HCT116 (cell line): ENCODE measurements at regions not wholly inside any gene's neighbourhood (a gene's known extent, or its start where the extent isn't known, plus 50 kb on each side); places are given as distances from the start of the nearest gene placed in this dataset.

Source experiments
- ATAC-seq: fragments of 200-7000 bp; cut with Tn5 transposase; 2 replicates; pipeline ENCODE4 v1.9.1; 2020; ENCODE audit warnings: mild to moderate bottlenecking, moderate library complexity
- BruUV-seq: library from RNA; stranded (reverse); fragments of 400-500 nt; replicated peaks from 2 replicates; lab custom pipeline; 2021; lab: Mats Ljungman, UMichigan
- CTCF ChIA-PET: fragments of 300-600 bp; sonication (Branson Sonifier 250); formaldehyde crosslinking; loops from one replicate; lab custom pipeline; 2021; ENCODE audit warnings: antibody characterized with exemption; lab: Charles Lee
- POLR2A ChIA-PET: fragments of 300-600, 350-600 bp; sonication (Branson Sonifier 250); formaldehyde crosslinking; loops from one replicate; lab custom pipeline; 2021; ENCODE audit warnings: antibody characterized with exemption; lab: Charles Lee
- RAD21 ChIA-PET, 2 experiments: fragments of 300-600 bp; sonication (Branson Sonifier 250); formaldehyde crosslinking; loops; one replicate each; lab custom pipeline; 2023; ENCODE audit warnings: low total read pairs in 2 of 2; ENCODE audit not compliant: uncharacterized antibody in 2 of 2, unreplicated experiment in 2 of 2, low non-redundant PET in 1 of 2; lab: Charles Lee
- DNase-seq: peaks from one replicate; pipeline ENCODE4 v3.0.0-alpha.2; 2010; ENCODE audit warnings: low read depth, low spot score
- H2AFZ ChIP-seq: fragments of 200-600 bp; shearing (Covaris generic), sonication (generic); 2 replicates; pipeline ENCODE4 v1.6.1; 2017; ENCODE audit warnings: low read depth, mixed run types, mixed read lengths, antibody characterized with exemption, low read length; ENCODE audit not compliant: poor library complexity, severe bottlenecking
- H3K27ac ChIP-seq: 2 replicates; pipeline ENCODE4 v1.5.1; 2012; ENCODE audit warnings: low read depth, low read length
- H3K27me3 ChIP-seq: fragments of 200-600 bp; sonication (generic); 2 replicates; pipeline ENCODE4 v1.6.1; 2016; ENCODE audit warnings: mixed run types, low read length, mixed read lengths; ENCODE audit not compliant: insufficient read depth
- H3K36me3 ChIP-seq, 2 experiments: fragments of 200-500 bp in 1 of 2; fragments of 200-600 bp in 1 of 2; sonication (Bioruptor generic) in 1 of 2; sonication (generic) in 1 of 2; 2 replicates each; pipeline versions ENCODE4 v1.5.1 to v1.6.1; 2014 to 2016; ENCODE audit warnings: low read length in 2 of 2, inconsistent platforms in 1 of 2, mixed read lengths in 1 of 2, mixed run types in 1 of 2; ENCODE audit not compliant: insufficient read depth in 2 of 2, control insufficient read depth in 1 of 2
- H3K4me1 ChIP-seq, 2 experiments: fragments of 200-600 bp in 1 of 2; sonication (generic) in 1 of 2; 2 replicates each; pipeline versions ENCODE4 v1.5.1 to v1.6.1; 2012 to 2017; ENCODE audit warnings: low read length in 2 of 2, inconsistent platforms in 1 of 2, mild to moderate bottlenecking in 1 of 2, mixed read lengths in 1 of 2, mixed run types in 1 of 2, moderate library complexity in 1 of 2; ENCODE audit not compliant: insufficient read depth in 2 of 2, control insufficient read depth in 1 of 2
- H3K4me2 ChIP-seq: fragments of 200-600 bp; sonication (generic); 2 replicates; pipeline ENCODE4 v1.6.1; 2017; ENCODE audit warnings: mixed run types, low read length, mixed read lengths
- H3K4me3 ChIP-seq, 2 experiments: fragments of 200-600 bp in 1 of 2; sonication (generic) in 1 of 2; replicated peaks in 1 of 2; 2 replicates each; pipeline ENCODE4 v1.5.1; 2011 to 2016; ENCODE audit warnings: low read length in 2 of 2, control low read depth in 1 of 2, low read depth in 1 of 2, mild to moderate bottlenecking in 1 of 2, mixed read lengths in 1 of 2, mixed run types in 1 of 2
- H3K79me2 ChIP-seq: fragments of 200-600 bp; sonication (generic); 2 replicates; pipeline ENCODE4 v1.6.1; 2017; ENCODE audit warnings: mild to moderate bottlenecking, mixed run types, low read length, moderate library complexity, mixed read lengths; ENCODE audit not compliant: insufficient read depth
- H3K9ac ChIP-seq: fragments of 200-600 bp; sonication (generic); 2 replicates; pipeline ENCODE4 v1.6.1; 2016; ENCODE audit warnings: low read length, mixed read lengths
- H3K9me2 ChIP-seq: fragments of 200-600 bp; sonication (generic), shearing (Covaris generic); 2 replicates; pipeline ENCODE4 v1.6.1; 2017; ENCODE audit warnings: mixed run types, mild to moderate bottlenecking, moderate library complexity; ENCODE audit not compliant: insufficient read depth
- H3K9me3 ChIP-seq, 2 experiments: fragments of 200-500 bp in 1 of 2; fragments of 200-600 bp in 1 of 2; sonication (Bioruptor generic) in 1 of 2; sonication (generic) in 1 of 2; 2 replicates each; pipeline ENCODE4 v1.6.1; 2014 to 2017; ENCODE audit warnings: low read length in 2 of 2, mixed read lengths in 2 of 2, inconsistent platforms in 1 of 2, low read depth in 1 of 2, mild to moderate bottlenecking in 1 of 2, mixed run types in 1 of 2, moderate library complexity in 1 of 2; ENCODE audit not compliant: control insufficient read depth in 1 of 2, insufficient read depth in 1 of 2
- H4K20me1 ChIP-seq: fragments of 200-600 bp; sonication (generic), shearing (Covaris generic); 2 replicates; pipeline ENCODE4 v1.6.1; 2017; ENCODE audit warnings: mixed run types, mild to moderate bottlenecking, moderate library complexity; ENCODE audit not compliant: insufficient read depth
- CBX3 ChIP-seq: IDR thresholded peaks from 2 replicates; pipeline ENCODE4 v1.6.1; 2012; ENCODE audit warnings: low read depth
- CTCF ChIP-seq, 3 experiments: fragments of 200-600 bp in 1 of 3; sonication (generic) in 1 of 3; IDR thresholded peaks in 2 of 3; conservative IDR thresholded peaks in 1 of 3; 2 replicates each; pipeline ENCODE4 v1.5.1; 2012 to 2017; ENCODE audit warnings: low read depth in 2 of 3, low read length in 2 of 3, antibody characterized with exemption in 1 of 3, borderline replicate concordance in 1 of 3, control low read depth in 1 of 3, mild to moderate bottlenecking in 1 of 3, mixed read lengths in 1 of 3, mixed run types in 1 of 3, moderate library complexity in 1 of 3; ENCODE audit not compliant: insufficient read depth in 1 of 3
- EGR1 ChIP-seq: IDR thresholded peaks from 2 replicates; pipeline ENCODE4 v1.6.1; 2012; ENCODE audit warnings: low read depth
- ELF1 ChIP-seq: IDR thresholded peaks from 2 replicates; pipeline ENCODE4 v1.6.1; 2012; ENCODE audit warnings: low read depth, borderline replicate concordance
- EZH2phosphoT487 ChIP-seq: fragments of 200-600 bp; IDR thresholded peaks from 2 replicates; pipeline ENCODE4 v1.6.1; 2018; ENCODE audit warnings: antibody characterized with exemption, borderline replicate concordance
- FOSL1 ChIP-seq: IDR thresholded peaks from 2 replicates; pipeline ENCODE4 v1.6.1; 2012; ENCODE audit warnings: low read depth
- MAX ChIP-seq: IDR thresholded peaks from 2 replicates; pipeline ENCODE4 v1.6.1; 2012
- POLR2A ChIP-seq: IDR thresholded peaks from 2 replicates; pipeline ENCODE4 v1.7.0; 2011; ENCODE audit warnings: borderline replicate concordance; ENCODE audit not compliant: insufficient read depth, insufficient read length; ENCODE audit errors: extremely low read depth
- SP1 ChIP-seq: IDR thresholded peaks from 2 replicates; pipeline ENCODE4 v1.6.1; 2012; ENCODE audit warnings: low read depth
- SRF ChIP-seq: IDR thresholded peaks from 2 replicates; pipeline ENCODE4 v1.6.1; 2012; ENCODE audit warnings: low read depth
- TCF7L2 ChIP-seq: IDR thresholded peaks from 2 replicates; pipeline ENCODE4 v1.7.0; 2011; ENCODE audit warnings: borderline replicate concordance, inconsistent platforms; ENCODE audit not compliant: insufficient read depth, insufficient read length; ENCODE audit errors: extremely low read depth
- YY1 ChIP-seq: IDR thresholded peaks from 2 replicates; pipeline ENCODE4 v1.6.1; 2011; ENCODE audit warnings: low read length, low read depth, moderate library complexity, mild to moderate bottlenecking; ENCODE audit not compliant: insufficient replicate concordance; ENCODE audit errors: extremely low read depth
- ZFX ChIP-seq: fragments of 450-650 bp; IDR thresholded peaks from 2 replicates; pipeline ENCODE4 v1.6.1; 2017
- ZNF274 ChIP-seq: fragments of 200-500 bp; sonication (Bioruptor generic); IDR thresholded peaks from 2 replicates; pipeline ENCODE4 v1.6.1; 2014; ENCODE audit warnings: mild to moderate bottlenecking, low read depth, low read length, inconsistent platforms
- intact Hi-C: fragments of 100-400 bp; cut with micrococcal nuclease; formaldehyde crosslinking; loops from 2 replicates; pipeline ENCODE4 v1.10.0; 2022
- TF ChIP-seq, protein P1 (sequence below): IDR thresholded peaks from 2 replicates; pipeline ENCODE4 v1.6.1; 2011; ENCODE audit warnings: mild to moderate bottlenecking, low read length, moderate library complexity; ENCODE audit not compliant: insufficient replicate concordance; ENCODE audit errors: extremely low read depth
- TF ChIP-seq, protein P2 (sequence below): IDR thresholded peaks from 2 replicates; pipeline ENCODE4 v1.6.1; 2012

DNA sequence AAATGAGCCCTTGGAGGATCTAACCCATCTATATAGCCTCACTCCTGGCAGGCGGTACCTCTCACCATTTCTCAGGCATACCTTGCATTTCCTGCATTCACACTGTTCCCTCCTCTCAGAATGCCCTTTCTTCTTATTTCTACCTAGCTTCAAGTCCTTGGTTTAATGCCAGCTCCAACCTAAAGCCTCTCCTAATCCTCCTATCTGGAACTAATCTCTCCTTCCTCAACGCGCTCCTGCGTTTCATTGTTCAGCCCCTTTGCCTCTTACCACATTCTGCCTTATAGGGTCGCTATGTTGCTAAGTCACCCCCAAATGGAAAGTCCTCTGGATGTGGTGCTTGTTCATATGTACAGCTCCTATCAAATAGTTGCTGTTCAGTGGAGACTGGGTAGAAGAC is 288.5 kb upstream of the TUT7 start:
- Histone ChIP-seq H3K27me3 (peaks cover 18% of the 10 kb centered on the region), H3K4me1 (no peaks in the 10 kb centered on the region), H3K27ac (no peak overlapping the region), H3K9ac (no peak overlapping the region), H3K79me2 (no peaks in the 10 kb centered on the region), H3K4me3 (no peak overlapping the region), H3K4me2 (no peak overlapping the region), H2AFZ (no peak overlapping the region), H3K9me3 (no peaks in the 10 kb centered on the region), H4K20me1 (no peaks in the 10 kb centered on the region), H3K9me2 (no peaks in the 10 kb centered on the region), H3K36me3 (no peaks in the 10 kb centered on the region)
- RAD21 ChIA-PET = no interaction called here
- no peak for DNase-seq
- no TSS peak for BruUV-seq
- TF ChIP-seq SP1 = no peak
- intact Hi-C loops = no loop called here
- POLR2A ChIA-PET = no interaction called here
- no peak for ATAC-seq
- CTCF ChIA-PET = no interaction called here

- DNase-seq (no peak), ATAC-seq (no peak)
- ChIA-PET CTCF (no interaction called here), POLR2A (no interaction called here), RAD21 (no interaction called here)
- BruUV-seq = no TSS peak
- H4K20me1 ChIP-seq = no peaks in the 10 kb centered on the region
- TF ChIP-seq, protein P1, sequence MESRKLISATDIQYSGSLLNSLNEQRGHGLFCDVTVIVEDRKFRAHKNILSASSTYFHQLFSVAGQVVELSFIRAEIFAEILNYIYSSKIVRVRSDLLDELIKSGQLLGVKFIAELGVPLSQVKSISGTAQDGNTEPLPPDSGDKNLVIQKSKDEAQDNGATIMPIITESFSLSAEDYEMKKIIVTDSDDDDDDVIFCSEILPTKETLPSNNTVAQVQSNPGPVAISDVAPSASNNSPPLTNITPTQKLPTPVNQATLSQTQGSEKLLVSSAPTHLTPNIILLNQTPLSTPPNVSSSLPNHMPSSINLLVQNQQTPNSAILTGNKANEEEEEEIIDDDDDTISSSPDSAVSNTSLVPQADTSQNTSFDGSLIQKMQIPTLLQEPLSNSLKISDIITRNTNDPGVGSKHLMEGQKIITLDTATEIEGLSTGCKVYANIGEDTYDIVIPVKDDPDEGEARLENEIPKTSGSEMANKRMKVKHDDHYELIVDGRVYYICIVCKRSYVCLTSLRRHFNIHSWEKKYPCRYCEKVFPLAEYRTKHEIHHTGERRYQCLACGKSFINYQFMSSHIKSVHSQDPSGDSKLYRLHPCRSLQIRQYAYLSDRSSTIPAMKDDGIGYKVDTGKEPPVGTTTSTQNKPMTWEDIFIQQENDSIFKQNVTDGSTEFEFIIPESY = no peak
- TF ChIP-seq MAX (no peak), CTCF (IDR thresholded peaks at IDR 0.05 in 2 of 3, conservative IDR thresholded peaks at IDR 0.05 in 1 of 3; ENCODE audit: borderline replicate concordance in 1 of 3, insufficient read depth in 1 of 3, low read depth in 2 of 3, low read length in 2 of 3) (no peak), ELF1 (no peak), EGR1 (no peak), TCF7L2 (no peak), SP1 (no peak), EZH2phosphoT487 (no peak), POLR2A (no peak), FOSL1 (no peak), YY1 (no peak), SRF (no peak), ZNF274 (no peak), CBX3 (no peak), ZFX (no peak)
- TF ChIP-seq, protein P2, sequence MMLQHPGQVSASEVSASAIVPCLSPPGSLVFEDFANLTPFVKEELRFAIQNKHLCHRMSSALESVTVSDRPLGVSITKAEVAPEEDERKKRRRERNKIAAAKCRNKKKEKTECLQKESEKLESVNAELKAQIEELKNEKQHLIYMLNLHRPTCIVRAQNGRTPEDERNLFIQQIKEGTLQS = no peak
- no peaks in the 10 kb centered on the region for H3K79me2 ChIP-seq
- no peaks in the 10 kb centered on the region for H3K9me2 ChIP-seq
- H3K27me3 ChIP-seq = peaks cover 18% of the 10 kb centered on the region
- no peaks in the 10 kb centered on the region for H3K36me3 ChIP-seq
- intact Hi-C loops = no loop called here
- no peak overlapping the region for H3K9ac ChIP-seq
- no peak overlapping the region for H2AFZ ChIP-seq
- H3K4me3 ChIP-seq = no peak overlapping the region
- H3K4me1 ChIP-seq = no peaks in the 10 kb centered on the region
- no peaks in the 10 kb centered on the region for H3K9me3 ChIP-seq
- no peak overlapping the region for H3K4me2 ChIP-seq
- H3K27ac ChIP-seq = no peak overlapping the region
Measured at GRCh38 chr9:86641970-86642369, 287.8 kb upstream of the TUT7 start.
